ENCODE measurements at regions not wholly inside any gene's neighbourhood (a gene's known extent, or its start where the extent isn't known, plus 50 kb on each side); places are given as distances from the start of the nearest gene placed in this dataset.

DNA sequence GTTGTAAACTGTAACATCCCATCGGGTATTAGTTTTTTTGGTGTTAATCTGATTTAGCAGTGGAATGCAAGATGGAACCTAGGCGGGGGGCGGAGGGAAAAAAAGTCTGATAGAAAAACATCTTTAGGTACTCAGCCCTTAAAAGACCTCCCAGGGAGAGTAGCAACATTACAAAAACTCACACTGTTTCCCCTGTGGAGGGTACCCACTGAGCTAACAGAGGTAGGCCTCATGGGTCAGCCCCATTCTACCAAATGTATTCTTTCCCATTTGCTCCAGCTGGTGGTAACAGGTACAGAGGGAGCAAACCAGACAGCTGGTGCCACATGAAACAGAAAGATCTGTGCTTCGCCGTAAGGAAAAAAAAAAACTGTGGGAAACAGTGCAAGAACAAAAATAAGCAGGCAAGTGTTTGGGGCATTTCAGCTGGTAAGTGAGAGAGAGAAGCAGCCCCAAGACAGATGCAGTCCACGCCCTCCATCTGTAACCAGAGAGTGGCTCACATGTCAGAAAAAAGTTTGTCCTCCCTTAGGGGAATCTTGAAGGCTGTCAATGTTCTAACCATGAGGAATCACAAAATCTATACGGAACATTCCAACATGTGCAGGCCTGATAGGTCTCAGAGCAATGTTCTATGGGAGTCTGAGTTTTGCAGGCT is 65.3 kb downstream of the HOXA1 start:
- Histone ChIP-seq H3K9me3 (ENCODE audit: control insufficient read depth, insufficient read depth, low read depth, low read length) (no peaks in the 10 kb centered on the region), H3K4me3 (ENCODE audit: low read depth in 2 of 2, low read length in 2 of 2) (no peak overlapping the region), H3K36me3 (ENCODE audit: control insufficient read depth, insufficient read depth, low read length) (no peaks in the 10 kb centered on the region), H3K4me1 (ENCODE audit: control insufficient read depth, insufficient read depth, low read length) (no peaks in the 10 kb centered on the region; the same call in 1 of the 2 replicates), H3K27me3 (ENCODE audit: control insufficient read depth, insufficient read depth, low read length) (no peaks in the 10 kb centered on the region), H3K27ac (ENCODE audit: low read length) (no peak overlapping the region)
- DNase-seq (ENCODE audit: low read depth, low spot score) (no peak), ATAC-seq (no peak)
- in situ Hi-C loops (cut with HindIII; ENCODE audit: low pct_unique_long_range_greater_than_20kb, low sequenced_read_pairs) (no loop called here), intact Hi-C loops (cut with micrococcal nuclease; ENCODE audit: unreplicated experiment) (loop anchor here (10.0 kb wide), 1 partner anchor 64 kb away; the partner anchor contains the start of gene HOXA1)
- TF ChIP-seq CTCF (IDR thresholded peaks at IDR 0.05) (no peak), POLR2AphosphoS5 (IDR thresholded peaks at IDR 0.05; ENCODE audit: low read depth, low read length) (no peak), SIN3A (IDR thresholded peaks at IDR 0.05; ENCODE audit: borderline replicate concordance, insufficient read depth, low read depth, low read length) (no peak), REST (IDR thresholded peaks at IDR 0.05; ENCODE audit: insufficient read depth in 1 of 2, low read depth in 2 of 2, low read length in 1 of 2) (no peak), TCF7L2 (IDR thresholded peaks at IDR 0.05; ENCODE audit: low read depth, low read length) (no peak)
- no TSS peak for BruUV-seq (replicated peaks)
- ChIA-PET POLR2A (interaction anchor here (0.6 kb wide), 1 partner anchor 31 kb away, joined by 3 read pairs; no protein-coding TSS in a partner anchor), CTCF (interaction anchor here (0.6 to 0.7 kb wide), 2 partner anchors 68 to 348 kb away, joined by 5 to 8 read pairs; no protein-coding TSS in a partner anchor)

GRCh38 chr7:27025270-27025669 is 70.5 kb downstream of the HOXA1 start:
- Histone ChIP-seq H3K4me3 (ENCODE audit: low read depth in 2 of 2, low read length in 2 of 2) (no peak overlapping the region), H3K27me3 (ENCODE audit: control insufficient read depth, insufficient read depth, low read length) (no peaks in the 10 kb centered on the region), H3K36me3 (ENCODE audit: control insufficient read depth, insufficient read depth, low read length) (no peaks in the 10 kb centered on the region), H3K27ac (ENCODE audit: low read length) (no peak overlapping the region), H3K9me3 (ENCODE audit: control insufficient read depth, insufficient read depth, low read depth, low read length) (no peaks in the 10 kb centered on the region), H3K4me1 (ENCODE audit: control insufficient read depth, insufficient read depth, low read length) (no peaks in the 10 kb centered on the region)
- ChIA-PET POLR2A (no interaction called here), CTCF (no interaction called here)
- ATAC-seq (no peak), DNase-seq (ENCODE audit: low read depth, low spot score) (no peak)
- no peak for TF ChIP-seq TCF7L2 (IDR thresholded peaks at IDR 0.05; ENCODE audit: low read depth, low read length)
- no peak for TF ChIP-seq REST (IDR thresholded peaks at IDR 0.05; ENCODE audit: insufficient read depth in 1 of 2, low read depth in 2 of 2, low read length in 1 of 2)
- no peak for TF ChIP-seq CTCF (IDR thresholded peaks at IDR 0.05)
- no peak for TF ChIP-seq POLR2AphosphoS5 (IDR thresholded peaks at IDR 0.05; ENCODE audit: low read depth, low read length)
- no peak for TF ChIP-seq SIN3A (IDR thresholded peaks at IDR 0.05; ENCODE audit: borderline replicate concordance, insufficient read depth, low read depth, low read length)
- intact Hi-C loops (cut with micrococcal nuclease; ENCODE audit: unreplicated experiment) (no loop called here), in situ Hi-C loops (cut with HindIII; ENCODE audit: low pct_unique_long_range_greater_than_20kb, low sequenced_read_pairs) (no loop called here)
- no TSS peak for BruUV-seq (replicated peaks)

All from Panc1 (cell line).